Neural progenitor cell (in vitro differentiated cells): ENCODE measurements at regions not wholly inside any gene's neighbourhood (a gene's known extent, or its start where the extent isn't known, plus 50 kb on each side); places are given as distances from the start of the nearest gene placed in this dataset.
"Not testable (repeated sequence)": the region's sequence is repeated elsewhere in the genome, so short reads cannot be mapped to it uniquely, and the experiment has no call there.

Experiments
- EZH2 ChIP-seq: fragments of 200-600 bp; sonication (generic); IDR thresholded peaks from 2 replicates; pipeline ENCODE4 v1.6.1; 2017; ENCODE audit warnings: antibody characterized with exemption, mild to moderate bottlenecking, moderate library complexity
- TF ChIP-seq, protein P1 (sequence below): fragments of 200-600 bp; sonication (generic); IDR thresholded peaks from 2 replicates; pipeline ENCODE4 v1.5.1; 2017; ENCODE audit warnings: antibody characterized with exemption, mild to moderate bottlenecking

DNA sequence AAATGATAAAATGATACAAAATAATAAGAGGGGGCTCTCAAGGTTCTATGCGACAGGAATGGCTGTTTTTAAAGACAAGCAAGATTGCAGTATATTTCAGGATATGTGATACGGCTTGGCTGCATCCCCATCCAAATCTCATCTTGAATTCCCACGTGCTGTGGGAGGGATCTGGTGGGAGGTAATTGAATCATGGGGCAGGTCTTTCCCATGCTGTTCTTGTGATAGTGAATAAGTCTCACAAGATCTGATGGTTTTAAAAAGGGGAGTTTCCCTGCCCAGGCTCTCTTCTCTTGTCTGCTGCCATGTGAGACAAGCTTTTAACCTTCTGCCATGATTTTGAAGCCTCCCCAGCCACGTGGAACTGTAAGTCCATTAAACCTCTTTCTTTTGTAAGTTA, 327.7 kb downstream of the GBA3 start:
- TF ChIP-seq, protein P1, sequence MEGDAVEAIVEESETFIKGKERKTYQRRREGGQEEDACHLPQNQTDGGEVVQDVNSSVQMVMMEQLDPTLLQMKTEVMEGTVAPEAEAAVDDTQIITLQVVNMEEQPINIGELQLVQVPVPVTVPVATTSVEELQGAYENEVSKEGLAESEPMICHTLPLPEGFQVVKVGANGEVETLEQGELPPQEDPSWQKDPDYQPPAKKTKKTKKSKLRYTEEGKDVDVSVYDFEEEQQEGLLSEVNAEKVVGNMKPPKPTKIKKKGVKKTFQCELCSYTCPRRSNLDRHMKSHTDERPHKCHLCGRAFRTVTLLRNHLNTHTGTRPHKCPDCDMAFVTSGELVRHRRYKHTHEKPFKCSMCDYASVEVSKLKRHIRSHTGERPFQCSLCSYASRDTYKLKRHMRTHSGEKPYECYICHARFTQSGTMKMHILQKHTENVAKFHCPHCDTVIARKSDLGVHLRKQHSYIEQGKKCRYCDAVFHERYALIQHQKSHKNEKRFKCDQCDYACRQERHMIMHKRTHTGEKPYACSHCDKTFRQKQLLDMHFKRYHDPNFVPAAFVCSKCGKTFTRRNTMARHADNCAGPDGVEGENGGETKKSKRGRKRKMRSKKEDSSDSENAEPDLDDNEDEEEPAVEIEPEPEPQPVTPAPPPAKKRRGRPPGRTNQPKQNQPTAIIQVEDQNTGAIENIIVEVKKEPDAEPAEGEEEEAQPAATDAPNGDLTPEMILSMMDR, result not testable (repeated sequence)
- not testable (repeated sequence) for TF ChIP-seq EZH2
